NCI-H1105 (cell line): ENCODE measurements at regions not wholly inside any gene's neighbourhood (a gene's known extent, or its start where the extent isn't known, plus 50 kb on each side); places are given as distances from the start of the nearest gene placed in this dataset.
"Not testable (repeated sequence)": the region's sequence is repeated elsewhere in the genome, so short reads cannot be mapped to it uniquely, and the experiment has no call there.

Experiments used
- DNase-seq: peaks from one replicate; lab custom pipeline; 2025; lab: John Stamatoyannopoulos, UW

DNA sequence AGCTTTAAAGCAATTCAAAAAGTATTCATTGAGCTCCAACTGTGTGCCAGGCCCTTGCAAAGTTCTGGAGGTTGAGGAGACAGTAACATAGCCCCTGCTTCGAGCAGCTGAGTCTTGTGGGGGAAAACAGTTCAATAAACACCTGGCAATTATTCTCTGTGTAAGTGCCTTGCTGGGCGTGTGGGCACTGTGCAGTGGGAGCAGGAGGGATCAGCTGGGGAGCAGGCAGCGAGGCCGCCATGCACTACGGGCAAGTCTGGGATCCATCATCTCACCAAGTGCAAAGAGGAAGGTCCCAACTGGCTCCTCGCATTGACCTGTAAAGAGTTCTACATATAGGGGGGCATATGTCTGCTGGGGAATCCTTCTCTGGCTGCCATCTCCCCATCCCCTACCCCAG is 342.2 kb upstream of the HS6ST1 start:
- DNase-seq, result no peak

- no peak for DNase-seq
Observed at GRCh38 chr2:128661311-128661710, 342.6 kb upstream of the HS6ST1 start.

GRCh38 chr2:128662051-128662471 is 343.4 kb upstream of the HS6ST1 start:
- DNase-seq, result no peak

DNA sequence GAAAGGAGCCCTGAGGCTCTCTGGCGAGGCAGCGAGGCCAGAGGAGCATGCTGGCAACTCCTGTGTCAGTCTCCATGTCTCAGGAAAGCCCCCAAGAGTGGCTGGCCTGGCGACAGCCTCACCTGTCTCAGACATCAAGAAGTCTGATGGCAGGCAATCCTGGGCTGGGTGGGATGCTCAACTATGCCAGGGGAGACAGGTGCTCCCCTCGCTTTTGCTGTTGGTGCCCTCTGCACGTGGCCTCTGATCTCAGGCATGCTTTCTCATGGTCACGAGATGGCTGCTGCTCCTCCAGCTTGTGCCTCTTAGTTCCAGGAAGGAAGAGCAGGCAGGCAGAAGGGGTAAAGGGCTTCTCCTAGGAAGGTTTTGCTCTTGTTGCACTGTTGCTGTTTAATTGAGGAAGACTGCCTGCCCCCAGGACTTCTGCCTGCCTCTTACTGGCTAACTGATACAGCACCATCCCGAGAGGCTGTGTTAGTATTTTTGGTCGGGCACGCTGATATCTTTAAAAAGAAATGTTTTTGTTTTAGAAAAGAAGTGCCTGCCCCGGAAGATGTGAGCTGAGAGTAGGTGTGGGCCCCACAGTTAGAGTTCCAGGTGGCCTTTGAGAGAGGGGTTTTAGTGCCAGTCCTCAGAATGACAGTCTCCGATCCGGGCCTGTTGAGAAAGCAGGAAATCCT is 344.8 kb upstream of the HS6ST1 start:
- no peak for DNase-seq

GRCh38 chr2:128664499-128664971 is 345.9 kb upstream of the HS6ST1 start:
- no peak for DNase-seq

- no peak for DNase-seq
Observed at GRCh38 chr2:128665113-128665512, 346.4 kb upstream of the HS6ST1 start.

DNA sequence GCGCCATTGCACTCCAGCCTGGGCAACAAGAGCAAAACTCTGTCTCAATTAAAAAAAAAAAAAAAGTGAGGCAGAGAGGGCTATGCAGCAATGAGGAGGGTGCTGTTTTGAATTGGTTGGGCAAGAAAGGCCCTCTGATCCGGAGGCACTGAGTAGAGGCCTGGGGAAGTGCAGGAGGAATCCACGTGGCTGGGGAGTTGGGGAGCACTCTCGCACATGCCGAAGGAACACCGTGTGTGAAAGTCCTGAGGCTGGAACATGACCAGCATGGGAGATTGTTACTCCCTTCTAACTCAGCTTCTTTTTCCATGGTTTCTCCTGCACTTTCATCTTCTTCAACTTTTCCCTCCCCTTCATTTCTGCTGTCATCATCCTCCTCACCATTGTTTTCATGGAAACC is 347.9 kb upstream of the HS6ST1 start:
- DNase-seq, result no peak

DNA sequence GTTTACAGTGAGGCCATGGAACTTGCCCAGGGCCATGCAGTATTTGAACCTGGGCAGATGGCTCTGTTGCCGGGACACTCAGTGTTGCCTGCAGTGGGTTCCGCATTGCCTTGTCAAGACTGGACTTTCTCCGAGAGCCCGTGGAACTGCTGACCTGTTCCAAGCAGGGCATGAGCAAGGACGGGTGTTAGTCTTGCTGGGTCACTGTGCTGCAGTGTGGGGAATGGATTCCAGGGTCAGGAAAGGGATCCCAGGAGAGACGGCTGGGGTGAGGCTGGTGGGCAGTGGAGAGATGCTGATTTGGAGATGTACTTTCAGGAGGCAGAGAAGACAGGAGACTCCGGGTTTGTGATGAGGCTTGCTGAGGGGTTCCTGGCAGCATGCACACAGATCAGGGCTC is 348.7 kb upstream of the HS6ST1 start:
- DNase-seq, result no peak

DNA sequence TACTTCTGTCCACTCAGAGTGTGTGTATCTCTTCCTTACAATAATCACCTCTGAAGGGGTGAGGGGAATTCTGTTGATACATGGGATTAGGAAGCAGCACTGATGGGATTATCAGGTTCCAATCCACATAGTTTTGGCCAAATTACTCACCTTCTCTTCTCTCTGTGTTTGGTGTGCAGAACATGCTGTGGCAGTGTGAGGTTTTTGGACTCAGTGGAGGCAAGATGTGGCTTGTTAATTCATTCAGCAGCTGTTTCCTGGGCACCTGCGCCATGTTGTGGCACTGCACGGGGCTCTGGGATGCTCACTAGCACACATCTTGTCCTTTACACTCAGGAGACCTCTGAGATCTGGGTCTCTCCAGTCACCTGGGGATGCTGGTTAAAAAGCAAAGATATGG is 350.3 kb upstream of the HS6ST1 start:
- no peak for DNase-seq

- DNase-seq, result no peak
Observed at GRCh38 chr2:128670066-128670465, 351.4 kb upstream of the HS6ST1 start.

GRCh38 chr2:128671981-128672757 is 353.5 kb upstream of the HS6ST1 start:
- DNase-seq, result not testable (repeated sequence)

DNA sequence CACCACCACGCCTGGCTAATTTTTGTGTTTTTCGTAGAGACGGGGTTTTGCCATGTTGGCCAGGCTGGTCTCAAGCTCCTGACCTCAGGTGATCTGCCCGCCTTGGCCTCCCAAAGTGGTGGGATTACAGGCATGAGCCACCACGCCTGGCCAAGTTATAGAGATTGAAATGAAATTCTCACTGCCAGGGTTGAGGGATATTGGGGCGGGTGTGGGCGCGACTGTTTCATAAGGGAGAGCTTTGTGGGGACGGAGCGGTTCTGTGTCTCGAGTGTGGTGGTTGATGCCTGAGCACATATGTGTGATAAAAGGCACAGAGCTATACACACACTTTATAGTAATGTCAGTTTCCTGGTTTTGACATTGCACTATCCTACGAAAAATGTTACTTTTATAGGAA is 361.0 kb upstream of the HS6ST1 start:
- not testable (repeated sequence) for DNase-seq

DNA sequence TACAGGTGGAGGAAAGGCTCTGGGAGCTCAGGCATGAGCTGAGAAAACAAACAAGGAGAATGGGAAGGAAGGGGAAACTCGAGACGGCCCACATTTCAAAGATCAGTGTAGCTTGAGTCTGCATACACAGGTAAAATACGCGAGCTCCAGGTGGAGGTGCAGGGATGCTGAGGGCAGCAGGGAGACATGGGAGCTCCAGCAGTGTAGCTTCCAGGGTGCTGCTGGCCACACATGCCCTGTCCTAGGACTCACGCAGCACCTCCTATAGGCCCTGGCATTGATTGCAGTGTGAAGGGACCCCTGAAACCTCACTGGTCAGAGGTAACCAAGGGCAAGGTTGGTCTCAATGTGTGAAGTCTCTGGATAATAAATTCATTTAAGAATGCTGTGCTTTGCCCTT is 362.8 kb upstream of the HS6ST1 start:
- no peak for DNase-seq

DNA sequence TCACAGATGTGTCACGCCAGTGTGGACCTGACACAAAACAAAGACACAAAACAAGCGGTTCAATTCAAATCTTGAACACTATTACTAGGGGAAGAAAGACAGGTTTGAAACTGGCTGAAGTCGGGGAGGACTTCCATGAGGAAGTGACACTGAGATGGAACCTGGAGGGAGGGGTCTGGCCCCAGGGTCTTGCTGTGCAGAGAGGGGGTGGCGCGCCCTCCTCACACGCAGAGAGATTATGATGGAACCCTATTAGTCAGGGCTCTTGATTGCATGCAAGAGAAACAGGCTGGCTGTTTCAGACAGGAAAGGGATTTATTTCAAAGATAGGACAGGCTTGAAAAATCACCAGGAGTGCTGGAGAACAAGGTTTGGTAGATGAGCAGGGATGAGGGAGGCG is 363.6 kb upstream of the HS6ST1 start:
- DNase-seq, result no peak

GRCh38 chr2:128682729-128683284 is 364.1 kb upstream of the HS6ST1 start:
- no peak for DNase-seq

DNA sequence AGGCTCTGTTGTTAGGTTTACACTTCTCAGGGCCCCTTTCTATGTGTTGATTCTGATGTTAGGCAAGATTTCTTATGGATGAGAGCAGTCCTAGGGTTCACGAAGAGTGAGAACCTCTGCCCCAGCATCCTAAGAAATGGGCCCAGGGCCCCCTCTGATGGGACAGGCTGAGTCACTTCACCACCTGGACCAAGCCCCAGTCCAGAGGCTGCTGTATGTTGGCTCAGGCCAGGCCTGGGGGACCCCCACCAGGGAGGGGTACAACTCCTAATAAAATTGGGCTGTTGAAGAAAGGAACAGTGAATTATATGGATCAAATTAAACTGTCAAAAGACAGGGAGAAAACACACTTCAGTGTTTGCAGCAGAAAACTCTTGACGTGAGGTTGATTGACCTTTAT is 365.9 kb upstream of the HS6ST1 start:
- DNase-seq, result no peak

GRCh38 chr2:128685841-128686496 is 367.3 kb upstream of the HS6ST1 start:
- no peak for DNase-seq

GRCh38 chr2:128686497-128686859 is 367.8 kb upstream of the HS6ST1 start:
- DNase-seq, result no peak

DNA sequence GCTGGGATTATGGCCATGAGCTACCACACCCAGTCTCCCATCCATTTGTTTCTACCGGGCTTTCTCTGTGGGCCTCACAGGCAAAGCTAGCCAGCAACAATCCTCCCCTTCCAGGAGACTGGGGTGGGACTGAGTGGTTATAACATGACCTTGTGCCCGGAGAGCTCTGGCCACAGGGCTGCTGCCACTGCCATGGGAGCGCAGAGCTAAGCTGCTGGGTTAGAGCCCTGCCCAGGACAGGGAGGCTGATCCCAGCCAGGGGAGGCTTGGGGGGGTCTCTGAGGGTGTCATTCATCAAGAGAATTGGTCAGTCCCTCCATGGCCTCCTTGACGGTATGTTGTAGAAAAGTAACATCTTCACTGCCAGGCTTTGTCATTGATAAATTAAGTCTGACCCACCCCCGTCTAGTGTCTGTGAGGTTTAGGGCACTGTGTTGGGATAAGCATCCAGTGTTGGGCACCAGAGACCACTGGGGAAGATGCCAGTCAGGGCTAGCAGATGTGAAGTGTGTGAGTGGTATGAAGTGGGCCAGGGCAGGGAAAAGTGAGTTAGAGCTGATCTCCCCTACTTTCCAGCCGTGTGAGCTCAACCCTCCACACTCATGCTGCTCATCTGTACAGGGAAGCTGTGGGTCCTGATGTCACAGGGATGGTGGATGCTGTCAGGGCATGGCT is 368.4 kb upstream of the HS6ST1 start:
- DNase-seq, result no peak

- DNase-seq, result no peak
Observed at GRCh38 chr2:128687565-128687964, 368.9 kb upstream of the HS6ST1 start.

DNA sequence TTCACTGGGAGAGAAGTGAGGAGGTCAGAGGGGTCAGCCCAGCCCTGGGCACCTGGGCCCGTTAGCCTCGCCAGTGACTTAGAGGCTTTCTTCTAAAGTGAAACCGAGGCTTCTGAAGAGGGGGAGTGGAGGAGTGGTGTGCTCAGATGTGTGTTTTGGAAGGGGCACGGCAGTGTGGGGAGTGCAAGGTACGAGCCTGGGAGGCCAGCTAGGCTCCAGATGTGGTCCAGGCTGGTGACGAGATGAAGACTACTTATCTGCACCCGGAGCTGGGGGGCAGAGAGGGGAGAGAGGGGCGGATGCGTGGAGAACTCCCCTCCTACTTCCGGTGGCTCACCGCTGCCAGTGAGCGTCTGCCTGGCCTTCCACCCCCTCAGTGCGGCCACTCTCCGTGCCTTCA is 371.3 kb upstream of the HS6ST1 start:
- no peak for DNase-seq

DNA sequence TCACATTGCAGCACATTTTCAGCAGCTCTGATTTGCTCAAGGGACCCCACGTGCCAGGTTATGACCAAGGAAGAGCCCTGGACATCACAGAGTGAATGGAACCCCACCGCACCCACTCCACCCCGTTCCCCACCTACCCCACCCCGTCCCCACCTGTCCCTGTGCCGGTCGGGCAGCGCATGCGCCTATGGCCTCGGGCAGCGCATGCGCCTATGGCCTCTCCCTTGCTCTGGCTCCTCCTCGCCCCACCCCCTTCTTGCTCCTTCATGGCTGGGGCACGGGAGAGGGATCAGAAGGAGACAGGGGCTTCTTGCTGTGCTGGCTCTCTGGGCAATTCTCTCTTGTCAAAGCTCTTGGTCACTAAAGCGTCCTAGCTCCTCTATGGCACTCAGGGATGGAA is 371.8 kb upstream of the HS6ST1 start:
- DNase-seq, result no peak
